Astrocyte of the spinal cord (primary cell): ENCODE measurements at regions not wholly inside any gene's neighbourhood (a gene's known extent, or its start where the extent isn't known, plus 50 kb on each side); places are given as distances from the start of the nearest gene placed in this dataset.

Experiments
- DNase-seq: peaks from one replicate; pipeline ENCODE4 v3.0.0; 2011; ENCODE audit warnings: low read depth, low spot score
- H3K4me3 ChIP-seq: 2 replicates; pipeline ENCODE4 v1.5.1; 2011; ENCODE audit warnings: low read depth, mild to moderate bottlenecking, low read length, moderate library complexity
- in situ Hi-C: cut with HindIII; loops from 2 replicates; pipeline ENCODE4 v1.10.0; 2017; ENCODE audit warnings: low sequenced_read_pairs
- TF ChIP-seq, protein P1 (sequence below): IDR thresholded peaks from 2 replicates; pipeline ENCODE4 v1.5.1; 2012; ENCODE audit warnings: low read depth, mild to moderate bottlenecking, low read length, inconsistent platforms

GRCh38 chr5:29924107-29924506, 1269.4 kb upstream of the CDH6 start:
- TF ChIP-seq, protein P1, sequence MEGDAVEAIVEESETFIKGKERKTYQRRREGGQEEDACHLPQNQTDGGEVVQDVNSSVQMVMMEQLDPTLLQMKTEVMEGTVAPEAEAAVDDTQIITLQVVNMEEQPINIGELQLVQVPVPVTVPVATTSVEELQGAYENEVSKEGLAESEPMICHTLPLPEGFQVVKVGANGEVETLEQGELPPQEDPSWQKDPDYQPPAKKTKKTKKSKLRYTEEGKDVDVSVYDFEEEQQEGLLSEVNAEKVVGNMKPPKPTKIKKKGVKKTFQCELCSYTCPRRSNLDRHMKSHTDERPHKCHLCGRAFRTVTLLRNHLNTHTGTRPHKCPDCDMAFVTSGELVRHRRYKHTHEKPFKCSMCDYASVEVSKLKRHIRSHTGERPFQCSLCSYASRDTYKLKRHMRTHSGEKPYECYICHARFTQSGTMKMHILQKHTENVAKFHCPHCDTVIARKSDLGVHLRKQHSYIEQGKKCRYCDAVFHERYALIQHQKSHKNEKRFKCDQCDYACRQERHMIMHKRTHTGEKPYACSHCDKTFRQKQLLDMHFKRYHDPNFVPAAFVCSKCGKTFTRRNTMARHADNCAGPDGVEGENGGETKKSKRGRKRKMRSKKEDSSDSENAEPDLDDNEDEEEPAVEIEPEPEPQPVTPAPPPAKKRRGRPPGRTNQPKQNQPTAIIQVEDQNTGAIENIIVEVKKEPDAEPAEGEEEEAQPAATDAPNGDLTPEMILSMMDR = no peak
- in situ Hi-C loops = no loop called here
- DNase-seq = no peak

DNA sequence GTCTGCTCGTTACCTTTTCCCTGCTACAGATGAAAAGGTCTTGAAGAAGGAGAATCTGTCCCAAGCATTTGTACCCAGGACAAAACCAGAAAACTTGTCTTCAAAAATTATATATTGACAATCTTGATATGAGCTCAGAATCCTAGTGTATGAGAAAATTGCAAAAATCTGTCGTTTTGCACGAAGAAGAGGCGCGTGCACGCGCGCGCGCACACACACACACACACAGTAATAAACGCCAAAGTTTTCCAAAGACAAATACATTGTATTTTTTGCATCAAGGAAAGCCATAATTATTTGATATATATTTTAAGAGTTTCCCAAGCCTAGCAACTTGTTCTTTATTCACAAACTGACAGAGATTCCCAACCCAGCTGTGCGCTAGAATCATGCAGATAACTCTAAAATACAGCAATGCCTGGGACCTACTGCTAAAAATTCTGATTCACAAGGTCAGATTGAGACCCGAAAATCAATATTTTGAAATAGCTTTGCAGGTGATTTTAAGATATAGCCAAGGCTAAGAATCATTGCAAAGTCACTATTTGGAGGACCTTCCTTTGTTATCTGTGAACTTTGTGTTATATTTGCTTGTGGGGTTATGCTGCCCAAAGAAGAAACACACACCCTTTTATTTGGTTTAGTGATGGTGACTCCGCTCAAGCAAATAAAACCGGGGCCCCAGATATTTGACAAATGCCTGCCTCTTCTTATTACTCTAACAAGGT, 1287.7 kb upstream of the CDH6 start:
- no peak overlapping the region for H3K4me3 ChIP-seq
- in situ Hi-C loops = no loop called here
- TF ChIP-seq, protein P1 = no peak
- no peak for DNase-seq

More at GRCh38 chr5:29924107-29924506, 1269.4 kb upstream of the CDH6 start:
- H3K4me3 ChIP-seq = no peak overlapping the region

DNA sequence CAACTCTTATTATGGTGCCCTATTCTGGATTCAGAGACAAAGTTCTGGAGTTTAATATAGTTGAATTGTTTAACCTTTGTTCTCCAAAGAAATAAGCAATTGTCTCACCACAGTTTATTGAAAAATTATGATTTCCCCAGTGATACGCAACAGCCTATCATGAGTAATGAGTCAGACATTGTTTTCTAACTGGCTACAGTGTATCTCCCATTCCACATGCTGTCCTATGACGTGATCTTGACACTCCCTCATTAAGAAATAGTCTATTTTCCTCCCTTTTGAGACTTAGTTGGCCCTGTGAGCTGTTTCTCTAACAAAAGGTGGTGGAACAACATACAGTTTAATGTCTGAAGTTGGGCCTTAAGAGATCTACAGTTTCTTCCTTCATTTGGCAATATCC, 1290.6 kb upstream of the CDH6 start:
- no peak for DNase-seq
- in situ Hi-C loops = no loop called here
- H3K4me3 ChIP-seq = no peak overlapping the region

DNA sequence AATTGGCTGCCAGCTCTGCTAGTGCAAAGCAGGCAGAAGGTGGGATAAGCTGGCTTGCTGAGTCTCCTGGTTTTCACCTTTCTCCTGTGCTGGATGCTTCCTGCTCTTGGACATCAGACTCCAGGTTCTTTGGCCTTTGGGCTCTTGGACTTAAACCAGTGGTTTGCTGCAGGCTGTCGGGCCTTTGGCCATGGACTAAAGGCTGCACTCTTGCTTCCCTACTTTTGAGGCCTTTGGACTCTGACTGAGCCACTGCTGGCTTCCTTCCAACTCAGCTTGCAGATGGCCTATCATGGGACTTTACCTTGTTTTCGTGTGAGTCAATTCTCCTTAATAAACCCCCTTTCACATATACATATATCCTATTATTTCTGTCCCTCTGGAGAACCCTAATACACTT, 1293.9 kb upstream of the CDH6 start:
- TF ChIP-seq, protein P1 = no peak
- in situ Hi-C loops = no loop called here
- no peak overlapping the region for H3K4me3 ChIP-seq
- DNase-seq = no peak

More for the DNA sequence above, 1290.6 kb upstream of the CDH6 start:
- TF ChIP-seq, protein P1 = no peak

GRCh38 chr5:29897916-29898315, 1295.6 kb upstream of the CDH6 start:
- DNase-seq = no peak
- in situ Hi-C loops = no loop called here
- TF ChIP-seq, protein P1 = no peak
- no peak overlapping the region for H3K4me3 ChIP-seq

DNA sequence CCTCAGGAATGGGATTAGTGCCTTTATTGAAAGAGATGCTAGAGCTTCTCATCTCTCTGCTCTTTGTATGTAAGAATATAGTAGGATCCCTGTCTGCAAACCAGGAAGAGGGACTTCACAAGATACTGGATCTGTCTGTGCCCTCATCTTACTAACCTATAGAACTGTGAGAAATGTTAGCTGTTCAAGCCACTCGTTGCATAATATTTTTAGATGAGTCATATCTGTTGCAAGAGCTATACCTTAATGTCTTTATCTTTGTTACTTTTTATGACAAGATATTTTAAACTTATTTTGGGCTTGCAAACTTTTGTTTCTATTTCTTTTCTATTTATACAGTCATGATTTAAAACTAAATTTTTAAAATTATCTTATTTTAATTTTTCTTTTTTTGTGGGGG, 1296.8 kb upstream of the CDH6 start:
- H3K4me3 ChIP-seq = no peak overlapping the region
- no peak for DNase-seq
- in situ Hi-C loops = no loop called here
- TF ChIP-seq, protein P1 = no peak
